ENCODE measurements at regions not wholly inside any gene's neighbourhood (a gene's known extent, or its start where the extent isn't known, plus 50 kb on each side); places are given as distances from the start of the nearest gene placed in this dataset.

- TF ChIP-seq CTCF (IDR thresholded peaks at IDR 0.05): no peak
- no peak for TF ChIP-seq POLR2A (IDR thresholded peaks at IDR 0.05)
These were observed 65.9 kb downstream of the ZBTB18 start for GRCh38 chr1:244116946-244117345.

All from lower leg skin (tissue), 3 donors.